Mesothelial cell of epicardium (in vitro differentiated cells): ENCODE measurements at regions not wholly inside any gene's neighbourhood (a gene's known extent, or its start where the extent isn't known, plus 50 kb on each side); places are given as distances from the start of the nearest gene placed in this dataset.

Source experiments
- DNase-seq, 2 experiments: peaks; one replicate each; pipeline ENCODE4 v3.0.0; 2021; ENCODE audit warnings: low spot score in 2 of 2; ENCODE audit not compliant: unreplicated experiment in 2 of 2
- H3K27ac Mint-ChIP-seq: 2 replicates; pipeline ENCODE4 v1.8.0; 2021; ENCODE audit warnings: mixed read lengths
- H3K27me3 Mint-ChIP-seq: 2 replicates; pipeline ENCODE4 v1.8.0; 2021; ENCODE audit warnings: low read depth, mixed read lengths
- H3K36me3 Mint-ChIP-seq: 2 replicates; pipeline ENCODE4 v1.8.0; 2021; ENCODE audit warnings: mixed read lengths
- H3K4me1 Mint-ChIP-seq: 2 replicates; pipeline ENCODE4 v1.8.0; 2021; ENCODE audit warnings: mixed read lengths
- H3K4me3 Mint-ChIP-seq: 2 replicates; pipeline ENCODE4 v1.8.0; 2021; ENCODE audit warnings: mild to moderate bottlenecking, moderate library complexity, mixed read lengths
- H3K9me3 Mint-ChIP-seq: 2 replicates; pipeline ENCODE4 v1.8.0; 2021; ENCODE audit warnings: mixed read lengths
- CTCF ChIP-seq: fragments of 200-600 bp; sonication (generic); IDR thresholded peaks from one replicate; pipeline ENCODE4 v1.5.0; 2021; ENCODE audit warnings: antibody characterized with exemption; ENCODE audit not compliant: unreplicated experiment

GRCh38 chr13:61761690-61762089 is 346.0 kb upstream of the PCDH20 start:
- H3K4me3 Mint-ChIP-seq, result no peak overlapping the region
- no peaks in the 10 kb centered on the region for H3K36me3 Mint-ChIP-seq
- TF ChIP-seq CTCF, result no peak
- no peak for DNase-seq
- no peak overlapping the region for H3K27ac Mint-ChIP-seq
- no peaks in the 10 kb centered on the region for H3K27me3 Mint-ChIP-seq
- peaks cover 15% of the 10 kb centered on the region for H3K9me3 Mint-ChIP-seq
- H3K4me1 Mint-ChIP-seq, result no peaks in the 10 kb centered on the region

- H3K4me1 Mint-ChIP-seq, result no peaks in the 10 kb centered on the region
- no peak for DNase-seq
- H3K27ac Mint-ChIP-seq, result no peak overlapping the region
- H3K9me3 Mint-ChIP-seq, result peaks cover 29% of the 10 kb centered on the region
- no peaks in the 10 kb centered on the region for H3K27me3 Mint-ChIP-seq
- H3K36me3 Mint-ChIP-seq, result no peaks in the 10 kb centered on the region
- no peak overlapping the region for H3K4me3 Mint-ChIP-seq
- no peak for TF ChIP-seq CTCF
These were observed 344.5 kb upstream of the PCDH20 start for GRCh38 chr13:61760102-61760501.

GRCh38 chr13:61756031-61756430 is 340.4 kb upstream of the PCDH20 start:
- H3K4me1 Mint-ChIP-seq, result no peaks in the 10 kb centered on the region
- no peaks in the 10 kb centered on the region for H3K27me3 Mint-ChIP-seq
- no peak overlapping the region for H3K27ac Mint-ChIP-seq
- no peaks in the 10 kb centered on the region for H3K36me3 Mint-ChIP-seq
- peaks cover 26% of the 10 kb centered on the region for H3K9me3 Mint-ChIP-seq
- no peak for TF ChIP-seq CTCF
- DNase-seq, result no peak
- no peak overlapping the region for H3K4me3 Mint-ChIP-seq

- DNase-seq, result no peak
- H3K36me3 Mint-ChIP-seq, result no peaks in the 10 kb centered on the region
- H3K9me3 Mint-ChIP-seq, result peaks cover 8% of the 10 kb centered on the region
- no peak overlapping the region for H3K27ac Mint-ChIP-seq
- H3K4me1 Mint-ChIP-seq, result no peaks in the 10 kb centered on the region
- TF ChIP-seq CTCF, result no peak
- H3K27me3 Mint-ChIP-seq, result peaks cover 1% of the 10 kb centered on the region
- no peak overlapping the region for H3K4me3 Mint-ChIP-seq
These were observed 335.4 kb upstream of the PCDH20 start for GRCh38 chr13:61751039-61751438.

GRCh38 chr13:61738236-61738750 is 322.6 kb upstream of the PCDH20 start:
- no peak for DNase-seq
- Mint-ChIP-seq H3K9me3 (no peaks in the 10 kb centered on the region), H3K4me3 (no peak overlapping the region), H3K27me3 (no peaks in the 10 kb centered on the region), H3K36me3 (no peaks in the 10 kb centered on the region), H3K4me1 (peaks cover 6% of the 10 kb centered on the region), H3K27ac (no peak overlapping the region)
- no peak for TF ChIP-seq CTCF

GRCh38 chr13:61734683-61735082 is 319.0 kb upstream of the PCDH20 start:
- Mint-ChIP-seq H3K27me3 (no peaks in the 10 kb centered on the region), H3K36me3 (no peaks in the 10 kb centered on the region), H3K27ac (no peak overlapping the region), H3K9me3 (peaks cover 4% of the 10 kb centered on the region), H3K4me3 (no peak overlapping the region), H3K4me1 (peaks cover under 1% of the 10 kb centered on the region)
- DNase-seq, result no peak
- no peak for TF ChIP-seq CTCF
